ENCODE measurements at regions not wholly inside any gene's neighbourhood (a gene's known extent, or its start where the extent isn't known, plus 50 kb on each side); places are given as distances from the start of the nearest gene placed in this dataset.
"Not testable (repeated sequence)": the region's sequence is repeated elsewhere in the genome, so short reads cannot be mapped to it uniquely, and the experiment has no call there.

GRCh38 chr20:40009542-40009941, 679.5 kb downstream of the MAFB start:
- DNase-seq (ENCODE audit: low read depth in 3 of 3, low spot score in 1 of 3): no peak

GRCh38 chr20:40008177-40008576, 680.9 kb downstream of the MAFB start:
- no peak for DNase-seq (ENCODE audit: low read depth in 3 of 3, low spot score in 1 of 3)

- no peak for DNase-seq (ENCODE audit: low read depth in 3 of 3, low spot score in 1 of 3)
These were observed 682.7 kb downstream of the MAFB start for GRCh38 chr20:40006168-40006860.

- DNase-seq (ENCODE audit: low read depth in 3 of 3, low spot score in 1 of 3): not testable (repeated sequence)
These were observed 684.9 kb downstream of the MAFB start for GRCh38 chr20:40004092-40004491.

- DNase-seq (ENCODE audit: low read depth in 3 of 3, low spot score in 1 of 3): no peak
These were observed 695.3 kb downstream of the MAFB start for GRCh38 chr20:39993742-39994141.

GRCh38 chr20:39990692-39991091, 698.3 kb downstream of the MAFB start:
- no peak for DNase-seq (ENCODE audit: low read depth in 3 of 3, low spot score in 1 of 3)

GRCh38 chr20:39988991-39989390, 700.0 kb downstream of the MAFB start:
- no peak for DNase-seq (ENCODE audit: low read depth in 3 of 3, low spot score in 1 of 3)

- no peak for DNase-seq (ENCODE audit: low read depth in 3 of 3, low spot score in 1 of 3)
These were observed 702.7 kb downstream of the MAFB start for GRCh38 chr20:39986173-39986904.

- no peak for DNase-seq (ENCODE audit: low read depth in 3 of 3, low spot score in 1 of 3)
These were observed 703.7 kb downstream of the MAFB start for GRCh38 chr20:39985271-39985827.

- DNase-seq (ENCODE audit: low read depth in 3 of 3, low spot score in 1 of 3): no peak
These were observed 705.4 kb downstream of the MAFB start for GRCh38 chr20:39983655-39984054.

GRCh38 chr20:39983183-39983582, 705.9 kb downstream of the MAFB start:
- no peak for DNase-seq (ENCODE audit: low read depth in 3 of 3, low spot score in 1 of 3)

- DNase-seq (ENCODE audit: low read depth in 3 of 3, low spot score in 1 of 3): no peak
These were observed 714.0 kb downstream of the MAFB start for GRCh38 chr20:39974966-39975501.

- DNase-seq (ENCODE audit: low read depth in 3 of 3, low spot score in 1 of 3): no peak
These were observed 720.5 kb downstream of the MAFB start for GRCh38 chr20:39968495-39968894.

- DNase-seq (ENCODE audit: low read depth in 3 of 3, low spot score in 1 of 3): no peak
These were observed 721.2 kb downstream of the MAFB start for GRCh38 chr20:39967806-39968205.

GRCh38 chr20:39961637-39962244, 727.3 kb downstream of the MAFB start:
- DNase-seq (ENCODE audit: low read depth in 3 of 3, low spot score in 1 of 3): no peak

- DNase-seq (ENCODE audit: low read depth in 3 of 3, low spot score in 1 of 3): no peak
These were observed 728.3 kb downstream of the MAFB start for GRCh38 chr20:39960522-39961428.

- DNase-seq (ENCODE audit: low read depth in 3 of 3, low spot score in 1 of 3): not testable (repeated sequence)
These were observed 731.1 kb downstream of the MAFB start for GRCh38 chr20:39957911-39958310.

- DNase-seq (ENCODE audit: low read depth in 3 of 3, low spot score in 1 of 3): no peak
These were observed 734.4 kb downstream of the MAFB start for GRCh38 chr20:39954621-39955020.

GRCh38 chr20:39946931-39947330, 742.1 kb downstream of the MAFB start:
- no peak for DNase-seq (ENCODE audit: low read depth in 3 of 3, low spot score in 1 of 3)

GRCh38 chr20:39946053-39946810, 742.8 kb downstream of the MAFB start:
- DNase-seq (ENCODE audit: low read depth in 3 of 3, low spot score in 1 of 3): no peak
